ENCODE measurements at regions not wholly inside any gene's neighbourhood (a gene's known extent, or its start where the extent isn't known, plus 50 kb on each side); places are given as distances from the start of the nearest gene placed in this dataset.

DNA sequence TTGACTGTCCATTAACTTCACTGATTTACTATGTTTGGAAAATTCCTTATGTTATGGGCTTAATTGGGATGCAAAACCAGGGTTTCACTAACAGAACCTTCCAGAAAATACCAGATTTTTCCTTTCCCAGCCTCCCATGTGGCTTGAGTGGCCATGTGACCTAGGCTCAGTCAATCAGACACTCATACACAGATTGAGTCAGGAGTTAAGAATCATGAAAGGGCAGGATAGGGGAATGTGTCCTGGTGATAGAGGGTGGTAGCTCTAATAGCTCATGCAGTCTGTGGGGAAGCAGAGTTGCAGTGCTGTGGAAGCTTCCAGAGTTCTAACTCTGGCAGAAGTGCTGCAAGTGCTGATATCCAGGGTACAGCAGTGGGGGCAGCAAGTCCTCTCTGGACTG lies 134.1 kb upstream of the IFNG-AS1 start:
- Mint-ChIP-seq H3K27ac (no peak overlapping the region), H3K27me3 (ENCODE audit: low read depth) (no peaks in the 10 kb centered on the region)
- TF ChIP-seq, protein P1, sequence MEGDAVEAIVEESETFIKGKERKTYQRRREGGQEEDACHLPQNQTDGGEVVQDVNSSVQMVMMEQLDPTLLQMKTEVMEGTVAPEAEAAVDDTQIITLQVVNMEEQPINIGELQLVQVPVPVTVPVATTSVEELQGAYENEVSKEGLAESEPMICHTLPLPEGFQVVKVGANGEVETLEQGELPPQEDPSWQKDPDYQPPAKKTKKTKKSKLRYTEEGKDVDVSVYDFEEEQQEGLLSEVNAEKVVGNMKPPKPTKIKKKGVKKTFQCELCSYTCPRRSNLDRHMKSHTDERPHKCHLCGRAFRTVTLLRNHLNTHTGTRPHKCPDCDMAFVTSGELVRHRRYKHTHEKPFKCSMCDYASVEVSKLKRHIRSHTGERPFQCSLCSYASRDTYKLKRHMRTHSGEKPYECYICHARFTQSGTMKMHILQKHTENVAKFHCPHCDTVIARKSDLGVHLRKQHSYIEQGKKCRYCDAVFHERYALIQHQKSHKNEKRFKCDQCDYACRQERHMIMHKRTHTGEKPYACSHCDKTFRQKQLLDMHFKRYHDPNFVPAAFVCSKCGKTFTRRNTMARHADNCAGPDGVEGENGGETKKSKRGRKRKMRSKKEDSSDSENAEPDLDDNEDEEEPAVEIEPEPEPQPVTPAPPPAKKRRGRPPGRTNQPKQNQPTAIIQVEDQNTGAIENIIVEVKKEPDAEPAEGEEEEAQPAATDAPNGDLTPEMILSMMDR (IDR thresholded peaks at IDR 0.05; ENCODE audit: unreplicated experiment), result no peak

DNA sequence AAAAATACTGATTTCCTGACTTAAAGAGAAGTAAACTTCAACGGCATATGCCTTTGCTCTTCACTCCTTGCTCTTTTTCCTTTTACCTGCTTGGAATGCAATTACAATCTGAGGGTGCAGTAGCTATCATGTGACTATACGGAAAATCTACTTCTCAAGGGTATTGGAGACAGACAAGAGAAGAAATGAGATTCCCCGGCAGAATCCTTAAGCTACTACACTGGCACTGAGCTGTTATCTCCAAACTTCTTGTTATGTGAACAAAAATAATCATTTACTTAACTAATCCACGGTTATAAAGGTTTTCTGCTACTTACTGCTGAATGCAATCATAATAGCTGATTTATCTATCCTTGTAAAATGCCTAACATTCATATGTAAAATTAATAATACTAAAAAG lies 118.0 kb upstream of the IFNG-AS1 start:
- Mint-ChIP-seq H3K4me1 (no peaks in the 10 kb centered on the region), H3K9me3 (peaks cover 19% of the 10 kb centered on the region), H3K36me3 (no peaks in the 10 kb centered on the region), H3K27me3 (ENCODE audit: low read depth) (no peaks in the 10 kb centered on the region), H3K4me3 (no peak overlapping the region), H3K27ac (no peak overlapping the region)
- TF ChIP-seq, protein P1 (IDR thresholded peaks at IDR 0.05; ENCODE audit: unreplicated experiment), result no peak
- no peak for DNase-seq (ENCODE audit: low spot score in 2 of 2, unreplicated experiment in 2 of 2)

More for the DNA sequence above, 134.1 kb upstream of the IFNG-AS1 start:
- Mint-ChIP-seq H3K36me3 (peaks cover 8% of the 10 kb centered on the region), H3K4me1 (peaks cover 28% of the 10 kb centered on the region), H3K4me3 (no peak overlapping the region), H3K9me3 (peaks cover 28% of the 10 kb centered on the region)
- no peak for DNase-seq (ENCODE audit: low spot score in 2 of 2, unreplicated experiment in 2 of 2)

- H3K9me3 Mint-ChIP-seq, result peaks cover 3% of the 10 kb centered on the region
- no peak overlapping the region for H3K27ac Mint-ChIP-seq
- no peak for DNase-seq (ENCODE audit: low spot score in 2 of 2, unreplicated experiment in 2 of 2)
- H3K4me3 Mint-ChIP-seq, result no peak overlapping the region
- H3K4me1 Mint-ChIP-seq, result no peaks in the 10 kb centered on the region
- TF ChIP-seq, protein P1 (IDR thresholded peaks at IDR 0.05; ENCODE audit: unreplicated experiment), result no peak
- peaks cover under 1% of the 10 kb centered on the region for H3K27me3 Mint-ChIP-seq (ENCODE audit: low read depth)
- H3K36me3 Mint-ChIP-seq, result no peaks in the 10 kb centered on the region
Measured at GRCh38 chr12:67873355-67873754, 115.9 kb upstream of the IFNG-AS1 start.

DNA sequence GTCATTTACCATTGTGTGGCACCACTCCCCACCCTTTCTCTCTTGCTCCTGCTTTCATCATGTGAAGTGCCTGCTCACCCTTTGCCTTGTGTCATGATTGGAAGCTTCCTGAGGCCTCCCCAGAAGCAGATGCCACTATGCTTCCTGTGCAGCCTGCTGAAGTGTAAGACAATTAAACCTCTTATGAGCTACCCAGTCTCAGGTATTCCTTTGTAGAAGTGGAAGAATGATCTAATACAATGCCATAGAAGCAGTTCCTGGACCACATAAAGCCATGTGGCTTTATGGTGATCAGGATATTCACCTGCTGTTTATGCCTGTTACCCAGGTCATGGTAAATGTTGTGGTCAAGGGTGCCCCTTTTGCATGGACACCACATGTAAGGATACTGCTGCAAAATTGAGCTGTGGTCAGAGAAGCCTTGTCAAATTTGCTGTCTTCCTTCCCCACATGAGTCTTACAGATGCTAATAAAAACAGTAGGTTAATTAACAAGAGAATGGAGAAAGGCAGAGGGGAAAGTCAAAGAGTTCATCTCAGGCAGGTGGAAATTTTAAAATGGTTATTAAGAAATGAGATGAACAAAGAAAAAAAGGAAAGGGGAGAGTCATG lies 112.8 kb upstream of the IFNG-AS1 start:
- Mint-ChIP-seq H3K4me1 (no peaks in the 10 kb centered on the region), H3K27ac (no peak overlapping the region), H3K36me3 (no peaks in the 10 kb centered on the region), H3K27me3 (ENCODE audit: low read depth) (peaks cover 2% of the 10 kb centered on the region), H3K9me3 (no peaks in the 10 kb centered on the region), H3K4me3 (no peak overlapping the region)
- TF ChIP-seq, protein P1 (IDR thresholded peaks at IDR 0.05; ENCODE audit: unreplicated experiment), result no peak
- DNase-seq (ENCODE audit: low spot score in 2 of 2, unreplicated experiment in 2 of 2), result no peak

- Mint-ChIP-seq H3K36me3 (no peaks in the 10 kb centered on the region), H3K27me3 (ENCODE audit: low read depth) (peaks cover 2% of the 10 kb centered on the region), H3K27ac (no peak overlapping the region), H3K4me1 (peaks cover 11% of the 10 kb centered on the region), H3K4me3 (no peak overlapping the region), H3K9me3 (no peaks in the 10 kb centered on the region)
- TF ChIP-seq, protein P1 (IDR thresholded peaks at IDR 0.05; ENCODE audit: unreplicated experiment), result no peak
- DNase-seq (ENCODE audit: low spot score in 2 of 2, unreplicated experiment in 2 of 2), result no peak
Measured at GRCh38 chr12:67877727-67878126, 111.5 kb upstream of the IFNG-AS1 start.

- no peaks in the 10 kb centered on the region for H3K9me3 Mint-ChIP-seq
- TF ChIP-seq, protein P1 (IDR thresholded peaks at IDR 0.05; ENCODE audit: unreplicated experiment), result no peak
- no peaks in the 10 kb centered on the region for H3K36me3 Mint-ChIP-seq
- H3K27me3 Mint-ChIP-seq (ENCODE audit: low read depth), result peaks cover 2% of the 10 kb centered on the region
- peaks cover 11% of the 10 kb centered on the region for H3K4me1 Mint-ChIP-seq
- H3K4me3 Mint-ChIP-seq, result no peak overlapping the region
- DNase-seq (ENCODE audit: low spot score in 2 of 2, unreplicated experiment in 2 of 2), result no peak
- H3K27ac Mint-ChIP-seq, result no peak overlapping the region
Measured at GRCh38 chr12:67879937-67880336, 109.3 kb upstream of the IFNG-AS1 start.

Measured in mesothelial cell of epicardium (in vitro differentiated cells).